Midbrain (tissue), 1 donor: ENCODE measurements at regions not wholly inside any gene's neighbourhood (a gene's known extent, or its start where the extent isn't known, plus 50 kb on each side); places are given as distances from the start of the nearest gene placed in this dataset.
A peak's percentile ranks its signal among the peaks of the same experiment; 100 is the strongest.
"Not testable (repeated sequence)": the region's sequence is repeated elsewhere in the genome, so short reads cannot be mapped to it uniquely, and the experiment has no call there.

Experiments used
- DNase-seq: peaks from one replicate; lab custom pipeline; 2025; lab: John Stamatoyannopoulos, UW

- DNase-seq: no peak
Observed at GRCh38 chr20:48440916-48441315, 386.9 kb downstream of the PREX1 start.

DNA sequence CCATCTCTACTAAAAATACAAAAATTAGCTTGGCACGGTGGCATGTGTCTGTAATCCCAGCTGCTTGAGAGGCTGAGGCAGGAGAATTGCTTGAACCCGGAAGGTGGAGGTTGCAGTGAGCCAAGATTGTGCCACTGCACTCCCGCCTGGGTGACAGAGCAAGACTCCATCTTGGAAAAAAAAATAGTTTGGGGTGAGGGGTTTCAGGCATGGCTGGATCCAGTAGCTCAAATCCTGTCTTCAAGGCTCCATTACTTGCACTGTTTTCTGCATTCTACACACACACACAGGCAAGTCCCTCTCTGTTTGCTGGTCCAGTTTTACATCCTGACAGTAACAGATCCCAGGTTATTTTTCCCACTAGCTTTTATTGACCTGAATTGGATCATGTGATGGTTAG lies 387.5 kb downstream of the PREX1 start:
- DNase-seq: not testable (repeated sequence)

- no peak for DNase-seq
Observed at GRCh38 chr20:48437146-48437545, 390.7 kb downstream of the PREX1 start.

GRCh38 chr20:48436609-48437008 lies 391.2 kb downstream of the PREX1 start:
- DNase-seq: not testable (repeated sequence)

GRCh38 chr20:48433178-48433577 lies 394.6 kb downstream of the PREX1 start:
- DNase-seq: no peak

GRCh38 chr20:48432494-48432832 lies 395.3 kb downstream of the PREX1 start:
- no peak for DNase-seq

- DNase-seq: no peak
Observed at GRCh38 chr20:48431653-48432493, 395.9 kb downstream of the PREX1 start.

- no peak for DNase-seq
Observed at GRCh38 chr20:48426630-48427029, 401.2 kb downstream of the PREX1 start.

DNA sequence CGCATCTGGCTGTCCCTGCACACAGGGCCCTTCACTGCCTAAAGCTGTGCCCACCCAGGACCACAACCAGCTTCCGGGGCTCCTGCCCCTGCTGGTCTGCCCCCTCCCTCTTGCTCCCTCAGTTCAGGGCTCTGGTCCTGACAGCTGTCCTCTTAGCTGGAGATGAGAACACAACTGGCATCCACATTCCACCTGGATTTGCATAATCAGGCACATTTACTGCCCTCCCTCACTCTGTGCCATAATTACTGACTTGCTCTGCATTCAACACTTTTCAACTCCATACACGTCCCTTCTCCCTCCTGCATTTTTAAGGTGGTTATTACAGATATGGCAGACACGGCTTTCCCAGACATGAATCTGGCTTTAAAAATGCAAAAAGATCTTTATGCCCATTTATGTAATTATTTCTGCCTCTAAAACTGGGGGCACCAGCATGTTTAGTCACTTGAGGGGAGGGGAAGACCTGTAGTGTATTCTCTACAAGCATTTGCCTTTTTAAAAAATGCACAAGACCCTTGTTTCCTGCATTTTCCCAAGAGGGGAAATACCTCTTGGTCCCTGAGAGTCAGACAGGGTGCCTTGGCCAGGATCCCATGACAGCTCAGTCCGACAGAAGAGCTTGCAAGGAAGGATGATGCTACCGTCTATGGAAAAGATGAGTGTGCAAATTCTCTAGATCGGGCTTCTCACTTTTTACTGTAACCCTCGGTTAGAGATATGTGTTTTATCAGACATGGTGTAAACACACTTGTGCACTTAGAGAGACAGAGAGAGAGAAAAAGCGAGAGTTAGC lies 401.8 kb downstream of the PREX1 start:
- DNase-seq: no peak

- no peak for DNase-seq
Observed at GRCh38 chr20:48425321-48425720, 402.5 kb downstream of the PREX1 start.

- no peak for DNase-seq
Observed at GRCh38 chr20:48422242-48422960, 405.4 kb downstream of the PREX1 start.

GRCh38 chr20:48421547-48421946 lies 406.3 kb downstream of the PREX1 start:
- DNase-seq: no peak

DNA sequence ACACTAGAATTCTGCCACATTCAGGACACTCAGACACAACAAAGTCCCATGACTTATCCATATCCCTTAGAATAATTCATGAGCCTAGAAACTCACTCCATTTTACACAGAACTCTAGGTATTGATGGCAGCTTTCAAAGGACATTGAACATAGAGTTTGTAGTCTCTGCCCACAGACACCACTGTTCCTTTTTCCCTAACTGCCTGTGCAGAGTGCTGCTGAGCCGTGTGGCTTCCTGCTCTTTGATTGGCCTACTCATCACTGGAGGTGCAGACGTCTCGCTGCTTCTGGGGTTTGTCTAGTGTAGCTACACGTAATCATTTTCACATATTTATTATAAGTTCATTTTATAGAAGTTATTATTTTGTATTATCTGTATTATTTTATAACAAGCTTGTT lies 407.6 kb downstream of the PREX1 start:
- no peak for DNase-seq

- no peak for DNase-seq
Observed at GRCh38 chr20:48419173-48419572, 408.6 kb downstream of the PREX1 start.

- DNase-seq: no peak
Observed at GRCh38 chr20:48416002-48416401, 411.8 kb downstream of the PREX1 start.

DNA sequence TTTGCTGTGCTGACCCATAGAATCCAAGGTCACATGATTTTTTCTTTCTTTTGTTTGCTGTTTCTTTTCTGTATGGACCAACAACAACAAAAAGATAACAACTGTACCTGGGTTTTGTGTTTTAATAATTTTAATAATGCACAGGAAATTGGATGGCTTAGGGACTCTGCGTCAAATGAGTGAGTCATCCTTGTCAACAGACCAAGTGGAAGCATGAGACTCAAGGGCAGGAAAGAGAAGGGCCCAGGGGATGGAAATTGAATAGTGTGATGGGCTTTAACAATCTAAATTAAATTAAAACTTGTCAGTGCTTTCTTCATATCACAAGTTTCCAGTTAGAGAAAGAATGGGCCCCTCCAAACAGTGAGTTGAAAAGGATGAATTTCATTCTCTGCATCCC lies 413.0 kb downstream of the PREX1 start:
- DNase-seq: no peak

DNA sequence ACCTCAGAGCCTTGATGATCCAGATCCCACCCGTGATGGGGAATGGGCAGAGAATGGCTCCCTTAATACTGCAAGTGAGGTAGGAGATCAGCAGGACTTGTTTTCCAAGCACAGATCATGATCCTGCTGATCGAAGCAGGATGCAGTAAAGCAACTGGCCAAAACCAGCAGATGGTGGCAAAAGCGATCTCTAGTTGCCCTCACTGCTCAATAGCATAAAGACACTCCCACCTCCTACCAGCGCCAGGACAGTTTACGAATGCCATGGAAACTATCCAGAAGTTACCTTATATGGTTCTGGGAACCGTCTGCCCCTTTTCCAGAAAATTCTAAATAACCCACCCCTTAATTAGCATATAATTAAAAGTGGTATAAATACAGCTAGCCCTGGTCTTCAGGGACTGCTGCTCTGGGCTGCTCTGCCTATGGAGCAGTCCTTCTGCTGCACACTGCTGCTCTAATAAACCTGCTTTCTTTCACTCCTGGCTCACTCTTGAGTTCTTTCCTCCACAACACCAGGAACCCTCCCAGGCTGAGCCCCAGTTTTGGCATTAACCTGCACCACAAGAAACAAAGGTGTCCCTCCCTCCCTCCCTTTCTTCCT lies 415.8 kb downstream of the PREX1 start:
- DNase-seq: no peak

DNA sequence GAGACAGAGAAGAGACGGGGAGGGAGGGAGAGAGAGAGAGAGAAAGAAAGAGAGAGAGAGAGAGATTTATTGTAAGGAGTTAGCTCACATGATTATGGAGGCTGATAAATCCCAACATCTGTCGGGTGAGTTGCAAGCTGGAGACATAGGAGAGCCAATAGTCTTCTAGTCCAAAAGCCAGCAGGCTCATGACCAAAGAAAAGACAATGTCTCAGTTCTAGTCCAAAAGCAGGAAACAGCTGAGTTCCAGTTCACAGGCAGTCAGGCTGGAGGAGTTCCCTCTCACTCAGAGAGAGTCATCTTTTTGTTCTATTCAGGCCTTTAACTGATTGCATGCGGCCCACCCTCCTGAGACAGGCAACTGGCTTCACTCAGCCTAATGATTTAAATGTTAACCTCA lies 416.6 kb downstream of the PREX1 start:
- DNase-seq: peak; percentile 46

DNA sequence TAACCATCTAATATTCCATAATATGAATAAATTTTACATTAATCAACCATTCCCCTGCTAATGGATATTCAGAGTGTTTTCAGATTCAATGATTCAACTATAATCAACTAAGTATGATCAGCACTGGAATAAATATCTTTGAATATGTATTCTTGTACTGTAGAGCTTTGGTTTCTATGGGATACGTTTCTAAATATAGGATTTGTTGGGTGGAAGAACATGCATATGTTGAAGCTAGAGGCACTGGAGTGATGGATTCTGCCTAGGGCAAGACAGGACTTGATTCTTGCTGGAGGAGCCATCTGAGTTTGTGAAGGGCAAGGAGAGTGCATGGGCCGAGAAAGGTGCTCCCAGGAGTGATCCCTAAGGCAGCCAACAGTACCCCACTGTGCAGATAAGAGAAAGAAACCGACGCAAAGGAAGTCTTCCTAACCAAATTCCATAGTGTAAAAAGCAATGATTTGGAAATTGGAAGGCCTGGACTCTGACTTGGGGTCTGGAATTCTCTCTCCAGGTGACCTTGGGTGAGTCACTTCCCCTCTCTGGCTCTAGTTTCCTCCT lies 418.7 kb downstream of the PREX1 start:
- DNase-seq: no peak

DNA sequence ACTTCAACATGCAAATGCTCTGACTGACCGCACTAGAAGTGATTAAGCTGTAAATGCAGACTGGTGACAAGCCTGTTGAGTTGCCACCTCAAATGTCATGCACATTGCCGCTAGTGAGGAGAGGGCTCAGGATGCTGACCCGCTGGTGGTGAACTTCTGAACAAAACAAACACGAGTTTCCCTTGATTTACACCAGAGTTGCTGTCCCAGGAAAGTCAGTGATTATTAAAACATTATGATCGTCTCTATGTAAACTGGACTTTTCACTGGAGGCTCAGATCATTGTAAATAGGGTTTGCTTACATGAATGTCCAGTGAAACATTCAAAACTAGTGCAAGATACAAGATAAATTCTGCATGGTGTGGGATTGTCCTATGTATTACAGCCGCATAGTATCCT lies 420.1 kb downstream of the PREX1 start:
- DNase-seq: no peak

GRCh38 chr20:48406912-48407340 lies 420.9 kb downstream of the PREX1 start:
- DNase-seq: peak; percentile 60

DNA sequence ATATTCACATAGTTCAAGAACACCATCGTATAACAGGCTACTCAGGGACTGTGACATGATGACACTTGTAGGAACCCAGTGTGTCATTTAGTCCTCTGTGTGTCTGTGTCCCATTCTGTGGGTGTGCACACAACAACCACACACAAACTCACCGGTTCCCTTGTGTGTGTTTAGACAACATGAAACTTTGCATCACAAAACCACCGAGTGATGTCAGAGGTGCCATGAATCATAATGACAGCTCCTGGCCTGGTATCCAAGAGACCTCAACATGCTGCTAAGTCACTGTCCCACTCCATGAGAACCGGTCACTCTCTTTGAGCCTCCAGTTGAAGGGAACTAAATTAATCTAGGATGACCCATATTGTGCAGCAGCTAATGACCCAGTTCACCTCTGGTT lies 421.3 kb downstream of the PREX1 start:
- no peak for DNase-seq
